Right cardiac atrium (tissue), 5 donors: ENCODE measurements at regions not wholly inside any gene's neighbourhood (a gene's known extent, or its start where the extent isn't known, plus 50 kb on each side); places are given as distances from the start of the nearest gene placed in this dataset.

Source experiments
- ATAC-seq, 2 donors: fragments of 200-7000 bp; cut with Tn5 transposase; one replicate each; pipeline versions ENCODE4 v1.8.0 to v1.9.1; 2020; ENCODE audit warnings: moderate library complexity in 2 of 2, mild to moderate bottlenecking in 1 of 2
- DNase-seq, 3 donors: peaks; one replicate each; pipeline ENCODE4 v3.0.0-alpha.2; 2020
- H3K27ac ChIP-seq: one replicate; pipeline ENCODE4 v1.5.1; 2013; ENCODE audit warnings: mild to moderate bottlenecking, low read length, control low read depth, moderate library complexity
- H3K27me3 ChIP-seq: one replicate; pipeline ENCODE4 v1.6.1; 2013; ENCODE audit not compliant: control insufficient read depth, insufficient read depth
- H3K4me1 ChIP-seq: one replicate; pipeline ENCODE4 v1.6.1; 2013; ENCODE audit warnings: low read length; ENCODE audit not compliant: control insufficient read depth, insufficient read depth
- H3K4me3 ChIP-seq: one replicate; pipeline ENCODE4 v1.5.1; 2013; ENCODE audit warnings: low read length, control low read depth
- H3K9me3 ChIP-seq: one replicate; pipeline ENCODE4 v1.6.1; 2013; ENCODE audit warnings: low read length; ENCODE audit not compliant: control insufficient read depth
- WGBS: extraction: QIAGEN DNeasy Blood & Tissue Kit; methylation state at CpG from one replicate; pipeline ENCODE4 v1.1.7; 2013; 5-methylcytosine and 5-hydroxymethylcytosine counted together
- intact Hi-C, 4 donors: fragments of 100-400 bp; cut with DNase I; formaldehyde crosslinking; loops; one replicate each; pipeline versions ENCODE4 v1.11.0 to v1.14.0; 2022 to 2023
- donor health status: healthy with polysubstance abuse.
- donor health status: DM: no; HTN: yes; CAD: no.
- donor health status: DM: no; HTN: no; CAD: no.
- donor health status: DM: no; HTN: yes; CAD: no; lungs with severe emphysema.
- donor health status: DM: yes; HTN: yes; CAD: no.

DNA sequence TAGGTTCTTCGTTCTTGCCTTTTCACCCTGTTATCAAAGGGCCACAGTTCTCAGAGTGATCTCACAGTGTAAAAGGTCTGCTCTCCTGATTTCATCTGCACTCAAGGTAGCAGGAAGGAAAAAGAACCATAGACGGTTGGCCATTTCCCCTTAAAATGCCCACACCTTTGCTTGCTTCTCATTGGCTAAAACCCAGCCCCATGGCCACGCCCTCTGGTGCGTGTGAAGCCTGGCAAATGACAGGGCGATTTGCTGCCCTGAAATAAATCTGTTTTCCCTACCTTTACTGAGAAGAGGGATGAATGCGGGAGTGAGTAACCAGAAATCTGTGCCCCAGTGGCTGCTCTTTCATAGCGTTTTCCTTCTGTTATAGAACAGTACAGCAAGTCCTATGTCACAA lies 269.3 kb downstream of the POU4F1 start:
- no peak for DNase-seq
- intact Hi-C loops, result no loop called here
- no peaks in the 10 kb centered on the region for H3K27me3 ChIP-seq
- H3K9me3 ChIP-seq, result no peaks in the 10 kb centered on the region
- no peak overlapping the region for H3K27ac ChIP-seq
- no peak for ATAC-seq
- WGBS, result 65% methylated on average over 7 of the region's 7 CpGs
- H3K4me1 ChIP-seq, result no peaks in the 10 kb centered on the region
- no peak overlapping the region for H3K4me3 ChIP-seq

DNA sequence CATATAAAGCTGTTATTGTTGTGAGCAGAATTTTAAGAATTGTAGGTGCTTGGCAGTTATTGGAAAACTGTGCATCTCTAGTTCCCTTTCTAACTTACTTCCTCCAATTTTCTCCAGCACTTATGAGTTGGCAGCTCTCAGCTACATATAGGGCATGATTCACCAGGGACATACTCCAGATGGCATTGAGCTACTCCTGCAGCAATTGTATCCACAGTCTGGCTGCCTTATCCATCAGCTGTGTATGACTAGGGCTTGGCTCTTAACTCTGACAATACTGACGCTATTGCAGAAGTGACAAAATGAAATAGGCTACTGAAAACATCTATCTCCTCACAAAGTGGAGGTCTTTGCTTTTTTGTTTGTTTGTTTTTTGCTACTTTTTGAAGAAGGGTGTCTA lies 276.7 kb downstream of the POU4F1 start:
- intact Hi-C loops, result no loop called here
- no peaks in the 10 kb centered on the region for H3K4me1 ChIP-seq
- H3K27ac ChIP-seq, result no peak overlapping the region
- DNase-seq (no peak), ATAC-seq (no peak)
- H3K9me3 ChIP-seq, result no peaks in the 10 kb centered on the region
- 37% methylated on average over 1 of the region's 1 CpG for WGBS
- no peak overlapping the region for H3K4me3 ChIP-seq
- no peaks in the 10 kb centered on the region for H3K27me3 ChIP-seq

DNA sequence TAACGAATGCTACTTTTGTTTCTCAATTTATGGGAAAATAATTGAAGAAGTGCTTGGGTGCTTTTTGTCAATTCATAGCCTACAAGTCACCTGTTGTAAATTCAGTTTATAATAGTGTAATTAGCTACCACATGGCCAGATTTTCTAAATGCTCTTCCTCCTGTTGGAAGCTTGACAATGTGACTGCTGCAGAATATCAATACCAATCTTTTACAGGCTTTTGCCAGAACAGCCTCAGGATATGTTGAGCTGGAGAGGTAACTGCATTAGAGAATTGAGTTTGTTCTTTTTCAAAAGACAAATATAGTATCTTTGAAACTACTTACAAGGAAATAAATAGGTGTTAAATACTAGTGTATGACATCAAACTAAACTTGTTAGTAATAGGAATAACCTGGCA lies 277.8 kb downstream of the POU4F1 start:
- intact Hi-C loops, result no loop called here
- WGBS, result 93% methylated on average over 1 of the region's 1 CpG

DNA sequence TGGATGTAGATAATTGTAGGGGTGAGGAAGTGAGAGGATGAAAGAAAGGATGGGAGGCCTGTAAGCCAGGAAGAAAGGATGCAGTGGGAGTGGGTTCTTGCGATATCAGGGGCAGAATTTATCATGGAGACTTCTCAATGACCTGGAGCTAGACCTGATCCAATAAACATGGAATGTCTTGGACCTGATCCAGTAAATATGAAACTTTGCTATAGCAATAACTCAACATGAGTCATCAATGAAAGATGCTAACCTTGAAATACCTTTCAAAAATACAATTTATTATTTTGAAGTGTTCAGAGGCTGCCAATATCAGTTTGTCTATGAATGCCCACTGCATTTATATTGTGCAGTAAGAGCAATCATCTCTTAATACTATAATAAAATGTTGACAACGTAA lies 279.5 kb downstream of the POU4F1 start:
- ATAC-seq, result no peak
- intact Hi-C loops, result no loop called here
- 81% methylated on average over 2 of the region's 2 CpGs for WGBS
- no peaks in the 10 kb centered on the region for H3K4me1 ChIP-seq
- no peak for DNase-seq
- H3K27ac ChIP-seq, result no peak overlapping the region
- no peaks in the 10 kb centered on the region for H3K9me3 ChIP-seq
- no peak overlapping the region for H3K4me3 ChIP-seq
- H3K27me3 ChIP-seq, result no peaks in the 10 kb centered on the region

More for the DNA sequence above, 277.8 kb downstream of the POU4F1 start:
- ATAC-seq, result no peak
- H3K27ac ChIP-seq, result no peak overlapping the region
- H3K27me3 ChIP-seq, result no peaks in the 10 kb centered on the region
- no peaks in the 10 kb centered on the region for H3K4me1 ChIP-seq
- no peak overlapping the region for H3K4me3 ChIP-seq
- no peak for DNase-seq
- no peaks in the 10 kb centered on the region for H3K9me3 ChIP-seq

DNA sequence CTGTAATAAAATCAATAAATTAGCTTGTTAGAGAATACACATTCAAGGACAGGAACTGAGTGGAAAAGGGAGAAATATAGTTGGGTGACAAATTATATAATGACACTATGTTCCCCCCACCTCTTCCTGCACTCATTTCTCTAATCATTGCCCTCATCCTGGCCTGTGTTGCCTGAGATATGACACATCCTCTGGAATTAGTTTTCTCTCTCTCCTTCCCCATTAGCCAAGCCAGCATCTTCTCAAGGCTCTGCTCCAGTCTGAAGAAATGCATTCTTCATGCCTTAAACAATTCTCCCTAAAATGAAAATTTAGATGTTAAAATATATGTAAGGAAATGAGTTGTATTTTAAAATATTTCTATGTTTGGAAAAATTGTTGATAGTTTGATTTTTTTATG lies 280.3 kb downstream of the POU4F1 start:
- DNase-seq, result no peak
- H3K4me1 ChIP-seq, result no peaks in the 10 kb centered on the region
- H3K27ac ChIP-seq, result no peak overlapping the region
- intact Hi-C loops, result no loop called here
- no peaks in the 10 kb centered on the region for H3K27me3 ChIP-seq
- H3K4me3 ChIP-seq, result no peak overlapping the region
- no peaks in the 10 kb centered on the region for H3K9me3 ChIP-seq
- ATAC-seq, result no peak

DNA sequence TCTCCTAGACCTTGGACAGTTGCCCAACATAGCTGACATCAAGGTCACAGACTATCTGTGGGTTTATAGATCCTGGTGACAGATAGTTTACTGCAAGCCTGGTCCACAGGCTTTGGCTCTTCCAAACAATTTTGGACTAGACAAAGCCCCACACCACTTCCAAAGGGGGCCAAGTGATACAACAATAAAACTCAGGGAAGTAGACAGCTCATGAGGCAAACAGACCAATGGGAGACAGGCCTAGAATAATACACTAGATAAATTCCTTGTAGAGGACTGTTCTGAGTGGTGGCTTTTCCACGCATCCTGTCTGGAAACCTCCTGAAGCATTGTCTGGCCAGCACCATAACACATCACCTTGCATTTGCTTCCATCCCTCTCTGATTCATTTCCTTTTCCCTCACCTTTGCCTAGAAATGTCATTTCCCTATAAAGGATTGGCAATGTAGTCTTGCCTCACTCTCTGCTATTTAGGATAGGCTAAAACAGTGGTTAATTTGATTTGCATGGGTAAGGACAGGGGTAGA lies 284.2 kb downstream of the POU4F1 start:
- ATAC-seq (no peak), DNase-seq (no peak)
- Histone ChIP-seq H3K27me3 (no peaks in the 10 kb centered on the region), H3K4me1 (no peaks in the 10 kb centered on the region), H3K4me3 (no peak overlapping the region), H3K27ac (no peak overlapping the region), H3K9me3 (no peaks in the 10 kb centered on the region)
- intact Hi-C loops, result loop anchor here in 2 of 4 donors (5.0 to 10.0 kb wide), 2 partner anchors 656 to 658 kb away; no protein-coding TSS in a partner anchor
- 74% methylated on average over 1 of the region's 1 CpG for WGBS

DNA sequence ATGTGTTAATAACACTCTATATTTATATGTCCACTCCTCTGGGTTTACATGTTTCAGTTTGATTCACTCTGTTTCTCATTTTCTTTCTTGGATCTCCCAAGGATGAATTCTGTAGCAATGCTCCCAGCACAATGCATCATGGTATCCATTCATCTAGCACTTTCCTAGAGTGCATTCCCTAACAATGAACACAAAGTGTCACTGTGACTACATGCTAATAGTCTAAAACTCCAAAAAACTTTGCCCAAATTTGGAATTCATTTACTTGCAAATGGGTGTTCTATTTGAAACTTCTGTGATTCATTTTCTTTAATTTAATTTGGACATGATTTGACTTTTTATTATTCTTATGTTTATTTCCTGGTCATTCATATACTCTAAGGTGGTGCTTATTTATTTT lies 286.3 kb downstream of the POU4F1 start:
- H3K27me3 ChIP-seq, result no peaks in the 10 kb centered on the region
- ATAC-seq (peak in 1 of 2 donors; percentile 61), DNase-seq (no peak)
- H3K9me3 ChIP-seq, result no peaks in the 10 kb centered on the region
- no peaks in the 10 kb centered on the region for H3K4me1 ChIP-seq
- intact Hi-C loops, result loop anchor here in 2 of 4 donors (5.0 to 10.0 kb wide), 2 partner anchors 658 to 660 kb away; no protein-coding TSS in a partner anchor
- H3K4me3 ChIP-seq, result no peak overlapping the region
- H3K27ac ChIP-seq, result no peak overlapping the region

DNA sequence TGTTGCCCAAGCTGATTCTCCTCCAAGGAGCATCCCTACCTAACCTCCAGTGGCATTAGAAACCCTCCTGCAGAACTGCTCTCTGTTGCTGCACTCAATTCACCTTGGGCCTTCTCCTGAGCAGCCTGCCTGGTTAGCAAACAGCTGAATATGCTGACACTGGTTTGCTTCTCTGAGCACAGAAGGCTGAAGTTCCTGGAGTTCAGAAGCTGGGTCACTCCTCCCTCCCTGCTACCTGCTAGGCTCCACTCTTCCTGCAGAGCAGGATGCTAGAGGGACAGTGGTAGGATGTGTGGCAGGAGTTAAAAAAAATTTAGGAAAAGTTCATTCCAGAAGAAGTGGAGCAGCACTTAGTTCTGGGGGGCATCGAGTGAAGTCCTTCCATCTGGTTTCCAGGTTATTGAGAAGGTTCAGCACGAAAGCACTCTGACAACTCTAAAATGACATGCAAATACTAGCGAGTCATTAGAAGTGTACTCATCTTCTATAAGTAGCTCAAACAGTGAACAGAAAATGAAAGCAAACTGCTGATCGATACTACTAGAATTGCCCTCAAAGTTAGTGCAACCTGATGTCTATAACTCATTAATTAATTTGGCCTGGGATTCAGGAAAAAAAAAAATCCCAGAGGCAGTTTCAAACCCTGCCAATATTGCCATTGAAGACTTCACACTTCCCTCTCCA lies 293.7 kb downstream of the POU4F1 start:
- no peak overlapping the region for H3K4me3 ChIP-seq
- ATAC-seq, result no peak
- no peaks in the 10 kb centered on the region for H3K4me1 ChIP-seq
- DNase-seq, result no peak
- H3K27me3 ChIP-seq, result no peaks in the 10 kb centered on the region
- no peak overlapping the region for H3K27ac ChIP-seq
- 87% methylated on average over 4 of the region's 4 CpGs for WGBS
- intact Hi-C loops, result loop anchor here in 1 of 4 donors (10.0 kb wide), 1 partner anchor 665 kb away; no protein-coding TSS in a partner anchor
- no peaks in the 10 kb centered on the region for H3K9me3 ChIP-seq

DNA sequence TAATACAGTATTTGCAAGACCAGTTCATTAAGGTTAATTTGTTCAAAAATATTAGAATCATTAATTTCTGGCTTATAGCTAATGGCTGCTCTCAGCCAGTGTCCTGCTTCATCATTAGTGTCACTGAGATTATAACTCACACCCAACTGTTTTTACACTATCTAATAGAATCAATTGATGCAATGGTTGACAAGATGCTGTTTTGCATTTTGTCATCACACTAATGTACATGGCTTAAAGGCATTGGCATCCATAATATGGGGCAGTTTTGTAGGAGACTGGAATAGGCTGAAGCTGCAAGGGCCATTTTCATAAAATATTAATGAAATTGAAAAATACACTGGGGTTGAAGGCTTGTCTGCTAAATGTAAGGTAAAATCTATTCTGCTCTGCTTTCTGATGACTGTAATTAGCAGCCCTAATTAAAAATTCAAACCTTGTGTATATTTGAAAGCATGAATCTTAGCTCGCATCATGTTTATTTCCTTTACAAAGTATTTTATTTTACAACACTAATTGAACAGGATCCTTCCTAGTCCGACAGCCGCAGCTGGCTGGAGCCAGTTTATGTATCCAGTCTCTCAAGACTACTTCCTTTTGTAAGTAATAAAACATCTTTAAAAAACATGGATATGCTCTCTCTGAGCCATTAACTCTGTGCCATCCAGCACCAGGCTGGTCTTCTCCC lies 296.7 kb downstream of the POU4F1 start:
- intact Hi-C loops, result no loop called here
- no peak overlapping the region for H3K4me3 ChIP-seq
- no peaks in the 10 kb centered on the region for H3K9me3 ChIP-seq
- ATAC-seq, result no peak
- no peaks in the 10 kb centered on the region for H3K27me3 ChIP-seq
- WGBS, result 77% methylated on average over 3 of the region's 3 CpGs
- H3K4me1 ChIP-seq, result no peaks in the 10 kb centered on the region
- DNase-seq, result no peak
- H3K27ac ChIP-seq, result no peak overlapping the region

DNA sequence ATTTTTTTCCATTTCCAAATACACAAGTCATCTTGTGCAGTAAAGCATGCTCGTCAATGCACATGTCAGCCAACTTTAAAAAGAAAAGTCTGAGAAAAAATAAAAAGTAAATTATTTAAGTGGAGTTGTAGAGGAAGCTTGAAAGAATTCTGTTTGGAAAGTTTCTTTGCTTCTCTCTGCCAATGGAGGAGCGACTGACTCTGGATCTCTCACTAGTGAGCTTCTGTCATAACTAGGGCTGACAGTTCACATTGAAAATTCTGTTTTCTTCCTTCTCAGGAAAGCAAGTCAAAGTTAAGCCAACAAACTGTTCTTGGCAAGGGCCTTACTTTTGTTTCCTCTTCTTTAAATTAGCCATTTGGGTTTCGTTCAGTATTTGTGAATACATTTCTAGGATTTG lies 298.2 kb downstream of the POU4F1 start:
- H3K4me1 ChIP-seq, result no peaks in the 10 kb centered on the region
- intact Hi-C loops, result no loop called here
- H3K27me3 ChIP-seq, result no peaks in the 10 kb centered on the region
- no peak for ATAC-seq
- no peak overlapping the region for H3K27ac ChIP-seq
- DNase-seq, result no peak
- H3K4me3 ChIP-seq, result no peak overlapping the region
- 56% methylated on average over 3 of the region's 3 CpGs for WGBS
- H3K9me3 ChIP-seq, result no peaks in the 10 kb centered on the region

DNA sequence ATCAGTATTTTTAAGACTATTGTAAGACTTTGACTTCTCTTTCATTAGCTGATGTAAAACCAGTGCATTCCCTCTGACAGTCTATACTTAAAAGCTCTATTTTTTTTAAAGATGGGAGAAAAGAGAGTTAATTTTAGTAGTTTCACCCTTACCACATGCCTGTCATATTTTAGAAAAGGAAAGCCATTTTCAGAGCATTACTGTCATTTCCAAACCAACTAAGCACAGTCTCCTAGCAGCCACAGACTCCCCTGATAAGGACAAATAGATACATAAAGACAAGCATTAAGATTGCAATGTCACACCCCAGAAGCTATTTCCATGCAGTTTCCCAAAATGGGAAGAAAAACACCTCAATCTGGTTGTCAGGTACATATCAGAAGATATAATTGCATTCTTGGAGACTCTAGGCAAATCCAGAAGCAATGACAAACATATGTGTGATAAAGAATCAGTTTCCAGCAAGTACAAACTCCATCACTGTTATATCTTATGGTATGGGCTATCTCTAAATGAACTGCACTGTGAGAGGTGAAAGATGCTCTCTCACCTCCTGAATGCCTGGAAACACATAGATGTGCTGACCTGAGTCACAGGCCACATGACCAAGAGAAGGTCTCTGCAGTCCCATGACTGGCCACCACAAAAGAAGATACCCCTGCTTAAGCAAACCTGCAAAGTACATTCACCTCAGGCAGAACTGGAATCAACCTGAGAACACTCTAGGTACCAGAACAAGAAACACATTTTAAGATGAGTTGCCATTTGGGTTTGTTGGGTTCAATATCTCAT lies 303.3 kb downstream of the POU4F1 start:
- no peak for DNase-seq
- Histone ChIP-seq H3K27ac (no peak overlapping the region), H3K4me3 (no peak overlapping the region), H3K4me1 (no peaks in the 10 kb centered on the region), H3K27me3 (no peaks in the 10 kb centered on the region), H3K9me3 (no peaks in the 10 kb centered on the region)
- no peak for ATAC-seq
- intact Hi-C loops, result no loop called here
